NCI-H82 (cell line): ENCODE measurements at regions not wholly inside any gene's neighbourhood (a gene's known extent, or its start where the extent isn't known, plus 50 kb on each side); places are given as distances from the start of the nearest gene placed in this dataset.

Source experiments
- DNase-seq: peaks from one replicate; lab custom pipeline; 2025; lab: John Stamatoyannopoulos, UW

- no peak for DNase-seq
Measured at GRCh38 chr2:15082105-15083058, 449.9 kb downstream of the LRATD1 start.

- DNase-seq, result no peak
Measured at GRCh38 chr2:15084826-15085489, 452.4 kb downstream of the LRATD1 start.

GRCh38 chr2:15092181-15092580, 459.7 kb downstream of the LRATD1 start:
- DNase-seq, result no peak

DNA sequence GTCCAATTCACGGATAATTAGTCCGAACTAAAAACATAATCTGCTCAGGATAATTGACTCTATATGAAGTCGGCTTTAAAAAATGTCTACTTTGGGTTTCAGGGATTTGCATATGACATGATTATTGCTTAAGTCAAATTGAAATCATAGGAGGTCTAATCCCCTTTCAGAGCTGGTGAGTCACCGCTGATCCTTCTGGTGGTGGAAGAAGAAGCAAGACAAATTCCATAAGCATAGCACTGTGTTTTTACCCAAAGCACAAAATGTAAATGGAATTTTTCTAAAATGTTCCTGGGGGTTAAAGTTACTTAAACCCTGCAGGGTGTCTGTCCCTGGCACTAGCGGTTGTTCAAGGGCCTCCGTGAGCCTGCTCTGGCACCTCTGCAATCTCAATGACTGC, 460.2 kb downstream of the LRATD1 start:
- DNase-seq, result peak; percentile 23

DNA sequence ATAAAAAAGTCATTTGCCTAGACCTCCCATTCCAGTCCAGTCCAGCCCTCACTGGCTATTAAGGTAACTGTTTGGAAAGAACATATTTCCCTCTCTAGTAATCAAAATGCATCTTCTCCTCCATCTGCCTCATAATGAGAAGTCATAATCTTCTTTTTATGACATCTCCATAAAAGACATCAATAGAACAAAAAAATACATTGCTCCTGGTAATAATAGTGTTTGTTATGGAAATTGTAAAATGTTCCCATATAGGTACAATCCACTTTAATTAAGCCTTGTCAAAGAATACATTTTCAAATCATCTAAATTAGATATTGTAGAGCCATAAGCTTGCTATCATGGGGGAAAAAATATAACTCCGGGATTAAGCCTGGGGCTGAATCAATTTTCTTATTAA, 461.6 kb downstream of the LRATD1 start:
- DNase-seq, result no peak

GRCh38 chr2:15096873-15097272, 464.3 kb downstream of the NBAS start:
- no peak for DNase-seq

DNA sequence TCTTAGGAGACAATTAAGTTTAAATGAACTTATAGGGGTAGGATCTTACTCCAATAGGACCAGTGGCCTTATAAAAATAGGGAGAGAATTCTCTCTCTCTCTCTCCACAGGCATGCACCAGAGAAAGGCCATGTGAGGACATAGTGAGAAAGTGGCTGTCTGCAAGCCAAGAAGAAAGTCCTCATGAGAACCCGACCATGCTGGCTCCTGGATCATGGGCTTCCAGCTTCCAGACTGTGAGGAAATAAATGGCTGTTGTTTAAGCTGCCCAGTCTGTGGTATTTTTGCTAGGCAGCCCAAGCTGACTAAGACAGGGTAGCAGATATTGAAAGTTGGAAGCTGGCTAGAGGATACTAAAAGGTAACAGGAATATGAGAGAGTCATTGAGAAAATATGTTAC, 454.0 kb downstream of the NBAS start:
- no peak for DNase-seq

DNA sequence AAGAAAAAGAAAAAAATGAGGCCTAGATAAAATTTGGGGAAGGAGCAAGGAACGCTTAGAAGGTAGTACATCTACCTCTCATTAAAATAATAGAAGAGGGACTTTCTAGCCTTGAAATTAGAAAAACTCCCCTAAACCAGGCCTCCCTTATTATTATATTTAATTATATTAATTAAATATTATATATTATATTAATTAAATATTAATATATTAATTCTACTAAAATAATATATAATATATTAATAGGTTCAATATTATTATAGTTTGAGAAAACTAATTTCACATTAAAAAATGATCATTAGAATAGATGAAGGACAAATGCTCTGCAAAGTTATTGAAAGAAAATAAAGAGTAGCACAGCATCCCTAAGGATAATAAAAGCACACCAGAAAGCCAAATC, 449.4 kb downstream of the NBAS start:
- DNase-seq, result no peak

GRCh38 chr2:15112216-15112615, 448.9 kb downstream of the NBAS start:
- DNase-seq, result peak; percentile 11

DNA sequence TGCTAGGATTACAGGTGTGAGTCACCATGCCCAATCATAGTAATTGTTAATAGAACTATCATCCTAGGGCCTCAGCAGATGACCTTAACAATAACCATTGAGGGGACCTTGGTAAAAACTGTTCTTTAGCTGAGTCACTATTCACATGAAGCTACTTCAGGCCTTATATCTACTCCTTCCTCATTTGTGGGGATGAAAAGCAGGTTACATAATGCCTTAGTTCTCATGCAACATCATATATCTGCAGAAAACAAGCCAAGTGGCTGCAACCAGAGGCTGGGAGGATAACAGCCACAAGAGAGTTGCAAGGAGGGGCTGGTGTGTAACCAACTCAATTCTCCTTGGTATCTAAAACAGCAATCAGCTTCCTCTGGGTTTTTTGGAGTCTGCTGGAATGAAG, 445.4 kb downstream of the NBAS start:
- no peak for DNase-seq

- DNase-seq, result no peak
Measured at GRCh38 chr2:15116830-15117229, 444.3 kb downstream of the NBAS start.
